Esophagus squamous epithelium (tissue), 5 donors: ENCODE measurements at regions not wholly inside any gene's neighbourhood (a gene's known extent, or its start where the extent isn't known, plus 50 kb on each side); places are given as distances from the start of the nearest gene placed in this dataset.
A peak's percentile ranks its signal among the peaks of the same experiment; 100 is the strongest.

Experiments
- DNase-seq: peaks from one replicate; lab custom pipeline; 2025; lab: John Stamatoyannopoulos, UW
- H3K27ac ChIP-seq, 4 donors: fragments of 200-600 bp; sonication (generic); one replicate each; pipeline ENCODE4 v1.5.1; 2016 to 2019; ENCODE audit warnings: mild to moderate bottlenecking in 1 of 4
- H3K27me3 ChIP-seq, 4 donors: fragments of 200-600 bp; sonication (generic); 1 replicate in 3 of 4; 2 replicates in 1 of 4; pipeline versions ENCODE4 v1.5.1 to v1.6.0; 2017 to 2021; ENCODE audit warnings: antibody characterized with exemption in 1 of 4
- H3K36me3 ChIP-seq, 3 donors: fragments of 200-600 bp; sonication (generic); one replicate each; pipeline ENCODE4 v1.5.1; 2016 to 2019
- H3K4me1 ChIP-seq, 3 donors: fragments of 200-600 bp; sonication (generic); one replicate each; pipeline ENCODE4 v1.5.1; 2017 to 2019
- H3K4me3 ChIP-seq, 4 donors: fragments of 200-600 bp; sonication (generic); 1 replicate in 3 of 4; 2 replicates in 1 of 4; pipeline ENCODE4 v1.5.1; 2016 to 2019; ENCODE audit warnings: mild to moderate bottlenecking in 2 of 4, moderate library complexity in 1 of 4
- H3K9me3 ChIP-seq, 3 donors: fragments of 200-600 bp; sonication (generic); one replicate each; pipeline ENCODE4 v1.5.1; 2016 to 2019
- POLR2A ChIP-seq, 4 donors: fragments of 450-650 bp; IDR thresholded peaks; one replicate each; pipeline ENCODE4 v1.6.1; 2017; ENCODE audit warnings: antibody characterized with exemption in 4 of 4, mild to moderate bottlenecking in 4 of 4, moderate library complexity in 3 of 4
- WGBS, 2 donors: methylation state at CpG; one replicate each; pipeline ENCODE4 v1.1.5; 2018; 5-methylcytosine and 5-hydroxymethylcytosine counted together
- intact Hi-C: fragments of 100-400 bp; cut with DNase I; formaldehyde crosslinking; loops from one replicate; pipeline ENCODE4 v1.15.0; 2022
- TF ChIP-seq, protein P1 (sequence below), 6 experiments: fragments of 450-650 bp in 4 of 6; fragments of 200-600 bp in 2 of 6; sonication (generic) in 2 of 6; IDR thresholded peaks; one replicate each; pipeline ENCODE4 v1.5.1; 2016 to 2019; ENCODE audit warnings: antibody characterized with exemption in 6 of 6, mild to moderate bottlenecking in 4 of 6, moderate library complexity in 4 of 6
- donor health status: DM: yes; HTN: yes; CAD: no.

DNA sequence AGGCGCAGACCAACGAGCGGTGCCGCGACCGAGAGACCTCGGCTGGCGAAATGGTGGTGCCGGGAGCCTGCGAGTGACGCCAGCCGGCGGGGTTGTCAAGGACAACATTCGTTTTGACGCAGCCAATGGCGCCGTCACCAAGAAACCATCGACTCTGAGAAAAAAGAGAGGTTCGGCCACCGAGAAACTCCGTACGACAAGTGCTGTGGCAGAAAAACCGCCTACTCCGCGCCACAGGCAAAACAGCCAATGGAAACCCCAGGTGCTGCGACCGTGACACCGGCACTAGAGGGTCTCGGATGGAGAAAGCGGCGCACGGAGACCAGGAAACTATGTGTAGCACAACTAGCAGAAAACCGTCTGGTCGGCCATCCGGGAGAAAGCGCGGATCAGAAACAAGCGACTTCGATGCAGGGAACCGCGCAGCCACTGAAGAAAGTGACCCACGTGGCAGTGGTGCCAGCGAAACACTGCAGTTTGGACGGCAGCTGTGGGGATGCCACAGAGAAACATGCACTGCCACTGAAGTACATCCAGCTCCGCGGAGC is 88.8 kb downstream of the ANXA2R start:
- peak in 1 of 4 donors; percentile 44 for TF ChIP-seq POLR2A (IDR thresholded peaks at IDR 0.05)
- TF ChIP-seq, protein P1, sequence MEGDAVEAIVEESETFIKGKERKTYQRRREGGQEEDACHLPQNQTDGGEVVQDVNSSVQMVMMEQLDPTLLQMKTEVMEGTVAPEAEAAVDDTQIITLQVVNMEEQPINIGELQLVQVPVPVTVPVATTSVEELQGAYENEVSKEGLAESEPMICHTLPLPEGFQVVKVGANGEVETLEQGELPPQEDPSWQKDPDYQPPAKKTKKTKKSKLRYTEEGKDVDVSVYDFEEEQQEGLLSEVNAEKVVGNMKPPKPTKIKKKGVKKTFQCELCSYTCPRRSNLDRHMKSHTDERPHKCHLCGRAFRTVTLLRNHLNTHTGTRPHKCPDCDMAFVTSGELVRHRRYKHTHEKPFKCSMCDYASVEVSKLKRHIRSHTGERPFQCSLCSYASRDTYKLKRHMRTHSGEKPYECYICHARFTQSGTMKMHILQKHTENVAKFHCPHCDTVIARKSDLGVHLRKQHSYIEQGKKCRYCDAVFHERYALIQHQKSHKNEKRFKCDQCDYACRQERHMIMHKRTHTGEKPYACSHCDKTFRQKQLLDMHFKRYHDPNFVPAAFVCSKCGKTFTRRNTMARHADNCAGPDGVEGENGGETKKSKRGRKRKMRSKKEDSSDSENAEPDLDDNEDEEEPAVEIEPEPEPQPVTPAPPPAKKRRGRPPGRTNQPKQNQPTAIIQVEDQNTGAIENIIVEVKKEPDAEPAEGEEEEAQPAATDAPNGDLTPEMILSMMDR (IDR thresholded peaks at IDR 0.05): no peak
- Histone ChIP-seq H3K27ac (peak overlapping the region; percentile 91 to 96 (median 92)), H3K27me3 (peaks cover 3 to 100% (median 6%) of the 10 kb centered on the region in 4 donors), H3K4me1 (peaks cover 7 to 51% (median 16%) of the 10 kb centered on the region in 3 donors), H3K4me3 (peak overlapping the region; percentile 43 to 70 (median 61)), H3K9me3 (peaks cover 0 to 8% (median 0%) of the 10 kb centered on the region in 3 donors), H3K36me3 (no peaks in the 10 kb centered on the region)
- no peak for DNase-seq
- WGBS, 2 donors: 6 to 7% methylated on average over 22 to 26 of the region's 46 CpGs
- intact Hi-C loops: loop anchor here (5.0 kb wide), 1 partner anchor 41 kb away; no protein-coding TSS in a partner anchor

DNA sequence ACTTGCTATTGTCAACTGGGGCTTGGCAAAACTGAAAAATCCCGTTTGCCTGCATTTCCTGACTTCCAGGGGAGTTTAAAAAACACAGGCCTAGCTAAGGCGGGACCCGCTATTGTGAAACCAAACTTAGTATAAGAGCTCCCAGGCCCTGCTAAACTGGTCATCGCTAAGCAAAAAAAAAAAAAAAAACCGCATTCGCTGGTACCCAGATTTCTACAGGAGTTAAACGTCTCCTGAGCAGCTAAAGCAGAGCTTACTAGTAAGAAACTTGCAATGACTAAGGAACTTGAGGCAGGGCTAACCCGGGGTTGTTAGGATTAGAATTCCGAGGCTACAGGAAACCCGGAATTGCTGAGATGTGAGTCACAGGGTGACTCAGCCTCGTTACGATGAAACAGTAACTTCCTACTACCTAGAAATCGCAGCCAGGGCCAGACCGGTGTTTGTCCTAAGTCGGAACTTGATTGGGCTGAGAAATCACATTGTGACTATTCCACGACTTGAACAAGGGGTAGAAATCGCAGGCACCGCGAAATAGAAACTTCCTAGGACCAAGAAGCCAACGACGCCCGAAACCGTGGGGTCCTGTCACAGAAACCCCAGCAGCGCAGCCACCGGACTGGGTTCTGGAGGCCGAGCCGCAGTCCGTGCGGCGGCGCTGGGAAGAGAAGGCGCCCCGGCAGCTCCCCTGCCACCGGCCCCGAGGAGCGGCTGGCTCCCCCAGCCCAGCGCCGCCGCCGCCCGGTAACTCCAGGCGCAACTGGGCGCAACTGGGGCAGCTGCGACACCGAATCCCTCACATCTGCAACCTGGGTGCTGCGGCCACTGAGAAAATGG is 89.4 kb downstream of the ANXA2R start:
- intact Hi-C loops: loop anchor here (5.0 kb wide), 1 partner anchor 42 kb away; no protein-coding TSS in a partner anchor
- peaks cover 3 to 100% (median 6%) of the 10 kb centered on the region in 4 donors for H3K27me3 ChIP-seq

DNA sequence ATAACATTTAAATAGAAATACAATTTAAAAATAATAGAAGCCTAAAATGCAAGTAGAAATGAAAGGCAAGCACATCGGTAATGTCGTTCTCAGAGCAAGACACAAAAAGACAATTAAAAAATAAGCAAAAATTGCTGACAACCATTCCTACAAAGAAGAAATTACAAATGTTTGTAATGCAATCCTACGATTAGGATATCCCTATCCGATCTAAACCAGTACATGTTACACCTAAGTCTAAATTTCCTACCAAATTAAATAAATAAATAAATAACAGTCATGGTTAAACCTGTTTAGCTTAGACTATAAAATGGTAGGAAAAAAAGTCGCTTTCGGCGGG is 90.0 kb downstream of the ANXA2R start:
- Histone ChIP-seq H3K4me3 (peak overlapping the region; percentile 43 to 70 (median 61)), H3K36me3 (no peaks in the 10 kb centered on the region), H3K4me1 (peaks cover 7 to 56% (median 16%) of the 10 kb centered on the region in 3 donors), H3K27ac (peak overlapping the region; percentile 91 to 96 (median 92)), H3K9me3 (peaks cover 0 to 8% (median 0%) of the 10 kb centered on the region in 3 donors), H3K27me3 (peaks cover 3 to 100% (median 6%) of the 10 kb centered on the region in 4 donors)
- intact Hi-C loops: loop anchor here (5.0 kb wide), 1 partner anchor 42 kb away; no protein-coding TSS in a partner anchor
- no peak for TF ChIP-seq POLR2A (IDR thresholded peaks at IDR 0.05)
- TF ChIP-seq, protein P1 (IDR thresholded peaks at IDR 0.05): no peak
- DNase-seq: no peak
- WGBS, 2 donors: 17 to 27% methylated on average over 7 of the region's 7 CpGs

More for the DNA sequence above, 89.4 kb downstream of the ANXA2R start:
- Histone ChIP-seq H3K36me3 (no peaks in the 10 kb centered on the region), H3K27ac (peak overlapping the region; percentile 91 to 96 (median 92)), H3K9me3 (peaks cover 0 to 8% (median 0%) of the 10 kb centered on the region in 3 donors), H3K4me3 (peak overlapping the region; percentile 43 to 70 (median 61)), H3K4me1 (peaks cover 7 to 51% (median 16%) of the 10 kb centered on the region in 3 donors)
- 0 to 3% methylated on average over 15 to 16 of the region's 46 CpGs for WGBS, 2 donors
- TF ChIP-seq, protein P1 (IDR thresholded peaks at IDR 0.05): peak in 1 of 6 experiments; percentile 13
- TF ChIP-seq POLR2A (IDR thresholded peaks at IDR 0.05): peak in 2 of 4 donors; percentile 41 to 69
- DNase-seq: peak; percentile 45

DNA sequence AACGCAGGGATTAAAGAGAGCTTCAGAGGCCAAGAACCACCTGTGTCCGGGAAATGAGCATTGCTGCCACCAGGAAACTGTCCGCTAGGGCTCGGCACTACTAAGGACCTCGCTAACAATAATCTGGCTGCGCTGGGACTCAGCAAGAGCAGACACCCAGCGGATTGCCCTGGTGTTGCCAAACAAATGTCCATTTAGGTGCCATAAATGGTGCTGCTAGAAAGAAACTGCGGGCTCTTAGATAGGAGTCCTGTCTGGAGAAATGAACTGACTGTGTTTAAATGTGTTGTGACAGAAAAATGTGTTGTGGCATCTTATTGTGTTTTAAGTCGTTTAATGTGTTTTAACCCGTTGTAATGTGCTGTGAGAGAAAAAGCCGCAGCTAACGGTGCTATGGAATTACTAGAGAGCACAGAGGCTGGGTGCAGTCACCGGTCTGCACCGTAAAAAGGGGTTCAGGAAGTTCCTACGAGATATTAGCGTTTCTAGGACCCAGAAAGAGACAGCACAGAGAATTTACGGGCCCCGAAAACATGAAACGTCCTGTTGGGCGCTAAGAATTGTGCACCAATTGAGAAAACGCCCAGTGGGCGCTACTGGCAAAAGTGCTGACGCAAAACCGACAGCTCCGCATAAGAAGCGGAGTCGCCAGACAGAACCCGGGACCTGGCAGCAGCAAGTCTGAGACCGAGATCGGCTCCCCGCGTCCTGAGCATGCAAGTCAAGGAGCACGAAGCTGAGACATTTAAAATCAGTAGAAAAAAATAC is 90.6 kb downstream of the ANXA2R start:
- H3K9me3 ChIP-seq: peaks cover 0 to 8% (median 0%) of the 10 kb centered on the region in 3 donors
- WGBS, 2 donors: 14 to 19% methylated on average over 33 of the region's 33 CpGs
- peak; percentile 31 for DNase-seq

More for the DNA sequence above, 90.6 kb downstream of the ANXA2R start:
- TF ChIP-seq POLR2A (IDR thresholded peaks at IDR 0.05): peak in 1 of 4 donors; percentile 28
- TF ChIP-seq, protein P1 (IDR thresholded peaks at IDR 0.05): peak in 5 of 6 experiments; percentile 29 to 68 (median 42)
- H3K27ac ChIP-seq: peak overlapping the region; percentile 91 to 96 (median 92)
- intact Hi-C loops: loop anchor here (5.0 kb wide), 1 partner anchor 43 kb away; no protein-coding TSS in a partner anchor
- H3K27me3 ChIP-seq: peaks cover 3 to 100% (median 6%) of the 10 kb centered on the region in 4 donors
- peak overlapping the region; percentile 43 to 70 (median 61) for H3K4me3 ChIP-seq
- H3K36me3 ChIP-seq: no peaks in the 10 kb centered on the region
- peaks cover 7 to 60% (median 16%) of the 10 kb centered on the region in 3 donors for H3K4me1 ChIP-seq
